Suprapubic skin (tissue), 4 donors: ENCODE measurements at regions not wholly inside any gene's neighbourhood (a gene's known extent, or its start where the extent isn't known, plus 50 kb on each side); places are given as distances from the start of the nearest gene placed in this dataset.

Source experiments
- CTCF ChIP-seq, 2 donors: fragments of 200-600 bp in 1 of 2; fragments of 450-650 bp in 1 of 2; sonication (generic) in 1 of 2; IDR thresholded peaks; one replicate each; pipeline ENCODE4 v1.5.1; 2016 to 2019; ENCODE audit warnings: antibody characterized with exemption in 2 of 2, mild to moderate bottlenecking in 1 of 2, moderate library complexity in 1 of 2
- EP300 ChIP-seq: sonication (generic); formaldehyde crosslinking; IDR thresholded peaks from one replicate; pipeline ENCODE4 v1.6.1; 2017; ENCODE audit warnings: antibody characterized with exemption
- POLR2A ChIP-seq, 2 donors: fragments of 450-650 bp; IDR thresholded peaks; one replicate each; pipeline ENCODE4 v1.6.1; 2017; ENCODE audit warnings: antibody characterized with exemption in 2 of 2, mild to moderate bottlenecking in 2 of 2, moderate library complexity in 2 of 2
- POLR2AphosphoS5 ChIP-seq, 3 donors: sonication (generic); formaldehyde crosslinking; IDR thresholded peaks; one replicate each; pipeline ENCODE4 v1.6.1; 2017; ENCODE audit warnings: antibody characterized with exemption in 3 of 3

GRCh38 chr5:138636398-138636944 lies 61.3 kb upstream of the HSPA9 start:
- no peak for TF ChIP-seq POLR2AphosphoS5 (IDR thresholded peaks at IDR 0.05)
- TF ChIP-seq CTCF (IDR thresholded peaks at IDR 0.05) = no peak
- TF ChIP-seq POLR2A (IDR thresholded peaks at IDR 0.05) = no peak
- no peak for TF ChIP-seq EP300
